ENCODE measurements at regions not wholly inside any gene's neighbourhood (a gene's known extent, or its start where the extent isn't known, plus 50 kb on each side); places are given as distances from the start of the nearest gene placed in this dataset.

DNA sequence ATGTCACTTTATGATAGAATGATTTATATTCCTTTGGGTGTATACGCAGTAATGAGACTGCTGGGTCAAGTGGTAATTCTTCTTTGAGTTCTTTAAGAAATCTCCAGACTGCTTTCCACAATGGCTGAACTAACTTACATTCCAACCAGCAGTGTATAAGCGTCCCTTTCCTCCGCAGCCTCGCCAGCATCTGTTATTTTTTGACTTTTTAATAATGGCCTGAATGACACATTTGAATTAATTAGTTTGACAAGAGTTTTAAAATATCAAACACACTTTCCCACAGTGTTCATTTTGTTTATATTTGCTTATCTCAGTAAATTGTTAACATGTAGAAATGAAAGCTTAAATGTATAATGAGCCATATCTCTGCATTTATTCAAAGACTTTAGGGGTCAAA lies 116.8 kb downstream of the TES start (continued):
- TF ChIP-seq, protein P1, sequence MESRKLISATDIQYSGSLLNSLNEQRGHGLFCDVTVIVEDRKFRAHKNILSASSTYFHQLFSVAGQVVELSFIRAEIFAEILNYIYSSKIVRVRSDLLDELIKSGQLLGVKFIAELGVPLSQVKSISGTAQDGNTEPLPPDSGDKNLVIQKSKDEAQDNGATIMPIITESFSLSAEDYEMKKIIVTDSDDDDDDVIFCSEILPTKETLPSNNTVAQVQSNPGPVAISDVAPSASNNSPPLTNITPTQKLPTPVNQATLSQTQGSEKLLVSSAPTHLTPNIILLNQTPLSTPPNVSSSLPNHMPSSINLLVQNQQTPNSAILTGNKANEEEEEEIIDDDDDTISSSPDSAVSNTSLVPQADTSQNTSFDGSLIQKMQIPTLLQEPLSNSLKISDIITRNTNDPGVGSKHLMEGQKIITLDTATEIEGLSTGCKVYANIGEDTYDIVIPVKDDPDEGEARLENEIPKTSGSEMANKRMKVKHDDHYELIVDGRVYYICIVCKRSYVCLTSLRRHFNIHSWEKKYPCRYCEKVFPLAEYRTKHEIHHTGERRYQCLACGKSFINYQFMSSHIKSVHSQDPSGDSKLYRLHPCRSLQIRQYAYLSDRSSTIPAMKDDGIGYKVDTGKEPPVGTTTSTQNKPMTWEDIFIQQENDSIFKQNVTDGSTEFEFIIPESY (IDR thresholded peaks at IDR 0.05; ENCODE audit: extremely low read depth, insufficient replicate concordance, low read length): no peak
- TF ChIP-seq FOSL1 (IDR thresholded peaks at IDR 0.05; ENCODE audit: low read depth): no peak
- TF ChIP-seq EZH2 (IDR thresholded peaks at IDR 0.05): no peak
- no peak for TF ChIP-seq SP1 (IDR thresholded peaks at IDR 0.05; ENCODE audit: low read depth)
- TF ChIP-seq POLR2AphosphoS5 (IDR thresholded peaks at IDR 0.05; ENCODE audit: low read depth, low read length): no peak
- TF ChIP-seq YY1 (IDR thresholded peaks at IDR 0.05; ENCODE audit: extremely low read depth, insufficient replicate concordance, low read depth, low read length): no peak

DNA sequence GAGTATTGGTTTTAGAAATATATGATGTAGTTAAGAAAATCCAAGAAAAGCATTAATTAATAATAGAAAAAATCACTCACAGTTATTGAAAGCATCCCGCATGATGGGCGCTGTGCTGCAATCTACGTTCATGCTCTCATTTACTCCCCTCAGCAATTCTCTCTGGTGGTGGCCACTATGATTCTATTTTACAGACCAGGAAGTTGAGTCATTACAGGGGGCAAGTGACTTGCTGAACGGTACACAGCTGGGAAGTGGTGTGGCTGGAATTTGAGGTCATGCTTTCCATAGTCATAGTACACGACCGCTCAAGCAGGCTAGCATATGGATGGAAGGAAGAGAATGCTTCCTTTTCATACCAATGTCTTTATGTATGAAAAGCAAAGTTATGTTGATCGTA lies 117.4 kb downstream of the TES start:
- peak overlapping the region; percentile 38 for H3K4me2 ChIP-seq (ENCODE audit: low read length)
- TF ChIP-seq FOSL1 (IDR thresholded peaks at IDR 0.05; ENCODE audit: low read depth): peak; percentile 32; the same call in 1 of the 2 replicates
- peak; percentile 42 for TF ChIP-seq JUND (IDR thresholded peaks at IDR 0.05)
- TF ChIP-seq ELF1 (IDR thresholded peaks at IDR 0.05; ENCODE audit: borderline replicate concordance, low read depth): no peak
- TF ChIP-seq CBX3 (IDR thresholded peaks at IDR 0.05; ENCODE audit: low read depth): peak; percentile 63; the same call in 1 of the 2 replicates
- TF ChIP-seq, protein P2, sequence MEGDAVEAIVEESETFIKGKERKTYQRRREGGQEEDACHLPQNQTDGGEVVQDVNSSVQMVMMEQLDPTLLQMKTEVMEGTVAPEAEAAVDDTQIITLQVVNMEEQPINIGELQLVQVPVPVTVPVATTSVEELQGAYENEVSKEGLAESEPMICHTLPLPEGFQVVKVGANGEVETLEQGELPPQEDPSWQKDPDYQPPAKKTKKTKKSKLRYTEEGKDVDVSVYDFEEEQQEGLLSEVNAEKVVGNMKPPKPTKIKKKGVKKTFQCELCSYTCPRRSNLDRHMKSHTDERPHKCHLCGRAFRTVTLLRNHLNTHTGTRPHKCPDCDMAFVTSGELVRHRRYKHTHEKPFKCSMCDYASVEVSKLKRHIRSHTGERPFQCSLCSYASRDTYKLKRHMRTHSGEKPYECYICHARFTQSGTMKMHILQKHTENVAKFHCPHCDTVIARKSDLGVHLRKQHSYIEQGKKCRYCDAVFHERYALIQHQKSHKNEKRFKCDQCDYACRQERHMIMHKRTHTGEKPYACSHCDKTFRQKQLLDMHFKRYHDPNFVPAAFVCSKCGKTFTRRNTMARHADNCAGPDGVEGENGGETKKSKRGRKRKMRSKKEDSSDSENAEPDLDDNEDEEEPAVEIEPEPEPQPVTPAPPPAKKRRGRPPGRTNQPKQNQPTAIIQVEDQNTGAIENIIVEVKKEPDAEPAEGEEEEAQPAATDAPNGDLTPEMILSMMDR (IDR thresholded peaks at IDR 0.05 in 2 of 3, conservative IDR thresholded peaks at IDR 0.05 in 1 of 3; ENCODE audit: borderline replicate concordance in 1 of 3, insufficient read depth in 1 of 3, low read depth in 2 of 3, low read length in 2 of 3): no peak
- ATAC-seq: peak; percentile 78

More for the DNA sequence above, 117.4 kb downstream of the TES start:
- no TSS peak for BruUV-seq (replicated peaks)
- H3K9me2 ChIP-seq (ENCODE audit: insufficient read depth): no peaks in the 10 kb centered on the region
- H3K9ac ChIP-seq (ENCODE audit: low read length): peak overlapping the region; percentile 6; the same call in 1 of the 2 replicates
- POLR2A ChIA-PET: no interaction called here
- H3K36me3 ChIP-seq (ENCODE audit: control insufficient read depth in 1 of 2, insufficient read depth in 2 of 2, low read length in 2 of 2): no peaks in the 10 kb centered on the region
- CTCF ChIA-PET: interaction anchor here (1.4 kb wide), 1 partner anchor 13 kb away, joined by 3 read pairs; no protein-coding TSS in a partner anchor
- no peaks in the 10 kb centered on the region for H3K79me2 ChIP-seq (ENCODE audit: insufficient read depth, low read length)
- intact Hi-C loops (cut with micrococcal nuclease): no loop called here
- H3K27ac ChIP-seq (ENCODE audit: low read depth, low read length): no peak overlapping the region
- no peaks in the 10 kb centered on the region for H3K9me3 ChIP-seq (ENCODE audit: control insufficient read depth in 1 of 2, insufficient read depth in 1 of 2, low read depth in 1 of 2, low read length in 2 of 2)
- DNase-seq (ENCODE audit: low read depth, low spot score): peak; percentile 29
- H3K27me3 ChIP-seq (ENCODE audit: insufficient read depth, low read length): no peaks in the 10 kb centered on the region
- H3K4me3 ChIP-seq (replicated peaks in 1 of 2; ENCODE audit: low read depth in 1 of 2, low read length in 2 of 2): no peak overlapping the region
- RAD21 ChIA-PET (ENCODE audit: low non-redundant PET in 1 of 2, low total read pairs in 2 of 2, uncharacterized antibody in 2 of 2, unreplicated experiment in 2 of 2): no interaction called here
- H4K20me1 ChIP-seq (ENCODE audit: insufficient read depth): no peaks in the 10 kb centered on the region
- peaks cover 0 to 39% of the 10 kb centered on the region in 2 experiments; a peak in 2 of 4 replicates for H3K4me1 ChIP-seq (ENCODE audit: control insufficient read depth in 1 of 2, insufficient read depth in 2 of 2, low read length in 2 of 2)
- peak overlapping the region; percentile 20 for H2AFZ ChIP-seq (ENCODE audit: low read depth, low read length, poor library complexity, severe bottlenecking)

All from HCT116 (cell line).